OCI-LY1 (cell line): ENCODE measurements at regions not wholly inside any gene's neighbourhood (a gene's known extent, or its start where the extent isn't known, plus 50 kb on each side); places are given as distances from the start of the nearest gene placed in this dataset.

Experiments used
- H2AFZ ChIP-seq: fragments of 200-600 bp; sonication (generic), shearing (Covaris generic); 2 replicates; pipeline ENCODE4 v1.6.0; 2014; ENCODE audit warnings: antibody characterized with exemption, mild to moderate bottlenecking, low read length
- H3F3A ChIP-seq: fragments of 200-600 bp; sonication (generic), shearing (Covaris generic); 2 replicates; pipeline ENCODE4 v1.6.0; 2014; ENCODE audit warnings: mild to moderate bottlenecking, antibody characterized with exemption, low read length, moderate library complexity; ENCODE audit not compliant: insufficient read depth
- H3K27ac ChIP-seq: fragments of 200-600 bp; sonication (generic); 2 replicates; pipeline ENCODE4 v1.5.1; 2014; ENCODE audit warnings: low read length, mixed run types, mild to moderate bottlenecking, low read depth; ENCODE audit not compliant: poor library complexity, severe bottlenecking
- H3K27me3 ChIP-seq: fragments of 200-600 bp; sonication (generic); 2 replicates; pipeline ENCODE4 v1.6.0; 2014; ENCODE audit warnings: antibody characterized with exemption, mild to moderate bottlenecking, low read length, moderate library complexity; ENCODE audit not compliant: insufficient read depth
- H3K36me3 ChIP-seq: fragments of 200-600 bp; sonication (generic); 2 replicates; pipeline ENCODE4 v1.6.1; 2014; ENCODE audit warnings: mild to moderate bottlenecking, antibody characterized with exemption, low read length, moderate library complexity, mixed read lengths; ENCODE audit not compliant: insufficient read depth
- H3K4me1 ChIP-seq: fragments of 200-600 bp; sonication (generic); 2 replicates; pipeline ENCODE4 v1.5.1; 2014; ENCODE audit warnings: mild to moderate bottlenecking, low read length, moderate library complexity; ENCODE audit not compliant: insufficient read depth, severe bottlenecking
- H3K4me2 ChIP-seq: fragments of 200-600 bp; sonication (generic), shearing (Covaris generic); 2 replicates; pipeline ENCODE4 v1.6.1; 2014; ENCODE audit warnings: low read length
- H3K4me3 ChIP-seq: fragments of 200-600 bp; sonication (generic); 2 replicates; pipeline ENCODE4 v1.5.1; 2014; ENCODE audit warnings: low read length, low read depth, mild to moderate bottlenecking, mixed read lengths; ENCODE audit not compliant: poor library complexity, severe bottlenecking
- H3K79me2 ChIP-seq: fragments of 200-600 bp; shearing (Covaris generic); 2 replicates; pipeline ENCODE4 v1.6.1; 2016; ENCODE audit warnings: mixed run types, low read length, mixed read lengths; ENCODE audit not compliant: insufficient read depth
- H3K9ac ChIP-seq: fragments of 200-600 bp; sonication (generic), shearing (Covaris generic); 2 replicates; pipeline ENCODE4 v1.6.1; 2014; ENCODE audit warnings: mild to moderate bottlenecking, low read length, mixed read lengths
- H3K9me2 ChIP-seq: fragments of 200-600 bp; sonication (generic), shearing (Covaris generic); 2 replicates; pipeline ENCODE4 v1.6.1; 2014; ENCODE audit warnings: low read depth, mild to moderate bottlenecking, low read length, mixed read lengths
- H3K9me3 ChIP-seq: fragments of 200-600 bp; shearing (Covaris generic); 2 replicates; pipeline ENCODE4 v1.6.1; 2014; ENCODE audit warnings: low read length, mixed read lengths
- H4K20me1 ChIP-seq: fragments of 200-600 bp; sonication (generic), shearing (Covaris generic); 2 replicates; pipeline ENCODE4 v1.6.0; 2016; ENCODE audit warnings: mild to moderate bottlenecking, low read length; ENCODE audit not compliant: insufficient read depth
- CTCF ChIP-seq: fragments of 200-600 bp; sonication (generic), shearing (Covaris generic); IDR thresholded peaks from 2 replicates; pipeline ENCODE4 v1.5.1; 2017; ENCODE audit warnings: mild to moderate bottlenecking, antibody characterized with exemption, low read length, moderate library complexity, mixed read lengths
- EZH2 ChIP-seq: fragments of 200-600 bp; sonication (generic), shearing (Covaris generic); IDR thresholded peaks from 2 replicates; pipeline ENCODE4 v1.8.0; 2017; ENCODE audit warnings: borderline replicate concordance, mixed run types, mild to moderate bottlenecking, antibody characterized with exemption, low read length, moderate library complexity, mixed read lengths

- H3K4me2 ChIP-seq: no peak overlapping the region
- no peak overlapping the region for H3K27ac ChIP-seq
These were observed 78.6 kb upstream of the MPP7 start for GRCh38 chr10:28381466-28381865.

GRCh38 chr10:28381903-28382347 is 79.1 kb upstream of the MPP7 start:
- Histone ChIP-seq H3K4me3 (no peak overlapping the region), H3K4me2 (no peak overlapping the region), H3K9ac (no peak overlapping the region), H3K27me3 (no peaks in the 10 kb centered on the region), H3K27ac (no peak overlapping the region), H3K36me3 (no peaks in the 10 kb centered on the region), H3F3A (no peaks in the 10 kb centered on the region), H2AFZ (no peak overlapping the region), H4K20me1 (no peaks in the 10 kb centered on the region), H3K9me2 (no peaks in the 10 kb centered on the region), H3K4me1 (no peaks in the 10 kb centered on the region), H3K9me3 (no peaks in the 10 kb centered on the region), H3K79me2 (no peaks in the 10 kb centered on the region)
- TF ChIP-seq EZH2: no peak
- TF ChIP-seq CTCF: peak; percentile 88

More at GRCh38 chr10:28381466-28381865, 78.6 kb upstream of the MPP7 start:
- Histone ChIP-seq H3K9me3 (no peaks in the 10 kb centered on the region), H3K36me3 (no peaks in the 10 kb centered on the region), H3K9me2 (no peaks in the 10 kb centered on the region), H3K4me3 (no peak overlapping the region), H4K20me1 (no peaks in the 10 kb centered on the region), H3K79me2 (no peaks in the 10 kb centered on the region), H3K27me3 (no peaks in the 10 kb centered on the region), H3K4me1 (no peaks in the 10 kb centered on the region), H3K9ac (no peak overlapping the region), H2AFZ (no peak overlapping the region), H3F3A (no peaks in the 10 kb centered on the region)
- TF ChIP-seq CTCF: no peak
- no peak for TF ChIP-seq EZH2

GRCh38 chr10:28382525-28383269 is 79.8 kb upstream of the MPP7 start:
- Histone ChIP-seq H3K79me2 (no peaks in the 10 kb centered on the region), H3K4me3 (no peak overlapping the region), H3K4me2 (no peak overlapping the region), H3K9ac (no peak overlapping the region), H3K36me3 (no peaks in the 10 kb centered on the region), H4K20me1 (no peaks in the 10 kb centered on the region), H3K9me3 (no peaks in the 10 kb centered on the region), H3K27ac (no peak overlapping the region), H3K27me3 (no peaks in the 10 kb centered on the region), H3K4me1 (no peaks in the 10 kb centered on the region), H2AFZ (no peak overlapping the region), H3F3A (no peaks in the 10 kb centered on the region), H3K9me2 (no peaks in the 10 kb centered on the region)
- TF ChIP-seq CTCF: no peak
- no peak for TF ChIP-seq EZH2
